CD4-positive, alpha-beta T cell treated with Interleukin-21 for 1 hour (primary cell): ENCODE measurements at regions not wholly inside any gene's neighbourhood (a gene's known extent, or its start where the extent isn't known, plus 50 kb on each side); places are given as distances from the start of the nearest gene placed in this dataset.
"Not testable (repeated sequence)": the region's sequence is repeated elsewhere in the genome, so short reads cannot be mapped to it uniquely, and the experiment has no call there.

ENCODE experiments used
- DNase-seq: peaks from one replicate; pipeline ENCODE4 v3.0.0-alpha.2; 2020

GRCh38 chr18:73674125-73674865 lies 473.3 kb downstream of the FBXO15 start:
- no peak for DNase-seq

- not testable (repeated sequence) for DNase-seq
These were observed 476.2 kb downstream of the FBXO15 start for GRCh38 chr18:73671480-73671879.

- DNase-seq = no peak
These were observed 477.1 kb downstream of the FBXO15 start for GRCh38 chr18:73670524-73670923.

GRCh38 chr18:73670039-73670438 lies 477.6 kb downstream of the FBXO15 start:
- DNase-seq = no peak

- no peak for DNase-seq
These were observed 478.3 kb downstream of the FBXO15 start for GRCh38 chr18:73669297-73669696.

GRCh38 chr18:73668051-73668450 lies 479.6 kb downstream of the FBXO15 start:
- DNase-seq = no peak

GRCh38 chr18:73666772-73667171 lies 480.9 kb downstream of the FBXO15 start:
- no peak for DNase-seq

GRCh38 chr18:73664896-73665295 lies 482.7 kb downstream of the FBXO15 start:
- no peak for DNase-seq

GRCh38 chr18:73663581-73663980 lies 484.1 kb downstream of the FBXO15 start:
- no peak for DNase-seq

- DNase-seq = no peak
These were observed 485.2 kb downstream of the FBXO15 start for GRCh38 chr18:73662421-73662820.

GRCh38 chr18:73660931-73661856 lies 486.4 kb downstream of the FBXO15 start:
- no peak for DNase-seq

- DNase-seq = no peak
These were observed 490.9 kb downstream of the FBXO15 start for GRCh38 chr18:73656691-73657090.

GRCh38 chr18:73653827-73654226 lies 493.8 kb downstream of the FBXO15 start:
- DNase-seq = no peak

- DNase-seq = no peak
These were observed 494.4 kb downstream of the FBXO15 start for GRCh38 chr18:73653251-73653650.

GRCh38 chr18:73647391-73647790 lies 500.2 kb downstream of the FBXO15 start:
- DNase-seq = no peak

- no peak for DNase-seq
These were observed 500.9 kb downstream of the FBXO15 start for GRCh38 chr18:73646772-73647171.

- no peak for DNase-seq
These were observed 501.4 kb downstream of the FBXO15 start for GRCh38 chr18:73646196-73646595.

GRCh38 chr18:73645160-73645715 lies 502.4 kb downstream of the FBXO15 start:
- DNase-seq = no peak

GRCh38 chr18:73639788-73640187 lies 507.8 kb downstream of the FBXO15 start:
- DNase-seq = no peak

- no peak for DNase-seq
These were observed 508.9 kb downstream of the FBXO15 start for GRCh38 chr18:73638709-73639108.

GRCh38 chr18:73636355-73636754 lies 511.3 kb downstream of the FBXO15 start:
- no peak for DNase-seq

GRCh38 chr18:73626859-73627258 lies 520.8 kb downstream of the FBXO15 start:
- no peak for DNase-seq

GRCh38 chr18:73626221-73626620 lies 521.4 kb downstream of the FBXO15 start:
- no peak for DNase-seq

- no peak for DNase-seq
These were observed 526.5 kb downstream of the FBXO15 start for GRCh38 chr18:73621091-73621490.
